ENCODE measurements at regions not wholly inside any gene's neighbourhood (a gene's known extent, or its start where the extent isn't known, plus 50 kb on each side); places are given as distances from the start of the nearest gene placed in this dataset.
A peak's percentile ranks its signal among the peaks of the same experiment; 100 is the strongest.

DNA sequence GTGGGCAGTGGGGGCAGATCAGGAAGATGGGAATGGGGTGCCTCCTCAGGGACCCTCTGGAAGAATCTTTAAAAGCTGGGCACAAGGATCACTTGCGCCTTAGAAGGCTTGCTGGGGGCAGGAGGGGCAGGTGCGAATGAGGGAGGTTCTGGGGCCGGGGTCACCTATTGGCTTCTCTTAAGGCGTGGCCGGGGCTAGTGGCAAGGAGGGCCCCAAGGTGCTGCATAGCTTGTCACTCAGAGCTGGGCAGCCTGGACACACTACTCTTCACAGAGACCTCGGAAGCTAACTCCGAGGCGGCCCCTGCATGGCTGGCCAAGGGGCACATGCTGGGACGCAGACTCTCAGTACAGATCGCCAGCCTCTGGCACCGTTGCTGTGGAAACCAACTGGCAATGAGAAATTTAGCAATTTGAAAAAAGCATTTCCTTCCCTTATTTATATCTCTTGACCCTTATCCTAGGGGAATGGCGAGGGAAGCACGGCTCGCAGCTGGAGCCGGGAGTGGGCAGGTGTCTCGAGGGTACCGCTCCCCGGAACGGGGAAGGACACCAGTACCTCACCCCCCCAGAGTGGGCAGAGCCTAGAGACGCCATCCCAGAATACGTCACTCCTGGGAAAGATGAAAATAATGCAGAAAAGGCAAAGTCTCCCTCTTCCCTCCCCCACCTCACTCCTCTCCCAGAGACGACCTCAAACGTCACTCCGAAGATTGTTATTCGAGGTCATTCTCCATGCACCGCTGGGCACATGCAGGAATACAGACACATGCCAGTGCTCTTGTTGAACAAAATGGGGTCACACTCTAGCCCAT is 188.1 kb downstream of the CTTN start:
- no peaks in the 10 kb centered on the region for H3K9me3 ChIP-seq (ENCODE audit: control insufficient read depth, insufficient read depth, low read length)
- H3K27ac Mint-ChIP-seq = no peak overlapping the region
- no peak overlapping the region for H3K4me3 ChIP-seq (ENCODE audit: low read length)
- H3K36me3 ChIP-seq (ENCODE audit: control insufficient read depth, insufficient read depth, low read length) = no peaks in the 10 kb centered on the region
- H3K4me1 ChIP-seq (ENCODE audit: control insufficient read depth, insufficient read depth, low read length) = peaks cover 16% of the 10 kb centered on the region
- WGBS (ENCODE audit: insufficient coverage) = 90% methylated on average over 26 of the region's 26 CpGs
- peaks cover 12 to 14% of the 10 kb centered on the region in 2 donors for H3K4me1 Mint-ChIP-seq
- H3K4me3 Mint-ChIP-seq = no peak overlapping the region
- no peak overlapping the region for H3K27ac ChIP-seq (ENCODE audit: low read length)
- peaks cover 8% of the 10 kb centered on the region for H3K27me3 ChIP-seq (ENCODE audit: control insufficient read depth, insufficient read depth, low read length)
- peaks cover 15 to 28% of the 10 kb centered on the region in 2 donors for H3K27me3 Mint-ChIP-seq (ENCODE audit: low read depth in 2 of 2)
- TF ChIP-seq, protein P1, sequence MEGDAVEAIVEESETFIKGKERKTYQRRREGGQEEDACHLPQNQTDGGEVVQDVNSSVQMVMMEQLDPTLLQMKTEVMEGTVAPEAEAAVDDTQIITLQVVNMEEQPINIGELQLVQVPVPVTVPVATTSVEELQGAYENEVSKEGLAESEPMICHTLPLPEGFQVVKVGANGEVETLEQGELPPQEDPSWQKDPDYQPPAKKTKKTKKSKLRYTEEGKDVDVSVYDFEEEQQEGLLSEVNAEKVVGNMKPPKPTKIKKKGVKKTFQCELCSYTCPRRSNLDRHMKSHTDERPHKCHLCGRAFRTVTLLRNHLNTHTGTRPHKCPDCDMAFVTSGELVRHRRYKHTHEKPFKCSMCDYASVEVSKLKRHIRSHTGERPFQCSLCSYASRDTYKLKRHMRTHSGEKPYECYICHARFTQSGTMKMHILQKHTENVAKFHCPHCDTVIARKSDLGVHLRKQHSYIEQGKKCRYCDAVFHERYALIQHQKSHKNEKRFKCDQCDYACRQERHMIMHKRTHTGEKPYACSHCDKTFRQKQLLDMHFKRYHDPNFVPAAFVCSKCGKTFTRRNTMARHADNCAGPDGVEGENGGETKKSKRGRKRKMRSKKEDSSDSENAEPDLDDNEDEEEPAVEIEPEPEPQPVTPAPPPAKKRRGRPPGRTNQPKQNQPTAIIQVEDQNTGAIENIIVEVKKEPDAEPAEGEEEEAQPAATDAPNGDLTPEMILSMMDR (IDR thresholded peaks at IDR 0.05) = no peak
- ATAC-seq (no peak), DNase-seq (no peak)
- no peaks in the 10 kb centered on the region for H3K9me3 Mint-ChIP-seq
- intact Hi-C loops (cut with micrococcal nuclease) = no loop called here
- H3K36me3 Mint-ChIP-seq = no peaks in the 10 kb centered on the region

DNA sequence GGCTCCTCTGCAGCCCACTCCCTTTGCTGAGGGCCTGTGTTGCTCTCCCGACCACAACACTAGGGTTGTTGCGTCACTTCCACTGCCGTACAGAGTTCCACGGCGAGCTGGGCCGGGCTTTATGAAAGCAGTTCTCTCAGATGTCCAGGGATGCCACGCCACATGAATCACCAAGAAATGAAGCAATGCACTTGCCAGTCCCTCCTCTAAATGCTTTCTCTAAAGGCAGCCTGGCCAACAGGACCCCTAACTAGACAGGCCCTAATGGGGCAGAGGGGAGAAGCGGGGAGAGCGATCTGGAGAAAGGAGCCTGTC is 188.7 kb downstream of the CTTN start:
- Histone ChIP-seq H3K9me3 (ENCODE audit: control insufficient read depth, insufficient read depth, low read length) (no peaks in the 10 kb centered on the region), H3K4me3 (ENCODE audit: low read length) (no peak overlapping the region), H3K27me3 (ENCODE audit: control insufficient read depth, insufficient read depth, low read length) (peaks cover 8% of the 10 kb centered on the region), H3K36me3 (ENCODE audit: control insufficient read depth, insufficient read depth, low read length) (no peaks in the 10 kb centered on the region), H3K4me1 (ENCODE audit: control insufficient read depth, insufficient read depth, low read length) (peaks cover 16% of the 10 kb centered on the region), H3K27ac (ENCODE audit: low read length) (no peak overlapping the region)
- TF ChIP-seq, protein P1 (IDR thresholded peaks at IDR 0.05) = no peak
- DNase-seq (no peak), ATAC-seq (no peak)
- Mint-ChIP-seq H3K4me3 (no peak overlapping the region), H3K27me3 (ENCODE audit: low read depth in 2 of 2) (peaks cover 15 to 28% of the 10 kb centered on the region in 2 donors), H3K9me3 (no peaks in the 10 kb centered on the region), H3K4me1 (peaks cover 12 to 14% of the 10 kb centered on the region in 2 donors), H3K27ac (no peak overlapping the region), H3K36me3 (no peaks in the 10 kb centered on the region)
- intact Hi-C loops (cut with micrococcal nuclease) = no loop called here
- 75% methylated on average over 9 of the region's 9 CpGs for WGBS (ENCODE audit: insufficient coverage)

DNA sequence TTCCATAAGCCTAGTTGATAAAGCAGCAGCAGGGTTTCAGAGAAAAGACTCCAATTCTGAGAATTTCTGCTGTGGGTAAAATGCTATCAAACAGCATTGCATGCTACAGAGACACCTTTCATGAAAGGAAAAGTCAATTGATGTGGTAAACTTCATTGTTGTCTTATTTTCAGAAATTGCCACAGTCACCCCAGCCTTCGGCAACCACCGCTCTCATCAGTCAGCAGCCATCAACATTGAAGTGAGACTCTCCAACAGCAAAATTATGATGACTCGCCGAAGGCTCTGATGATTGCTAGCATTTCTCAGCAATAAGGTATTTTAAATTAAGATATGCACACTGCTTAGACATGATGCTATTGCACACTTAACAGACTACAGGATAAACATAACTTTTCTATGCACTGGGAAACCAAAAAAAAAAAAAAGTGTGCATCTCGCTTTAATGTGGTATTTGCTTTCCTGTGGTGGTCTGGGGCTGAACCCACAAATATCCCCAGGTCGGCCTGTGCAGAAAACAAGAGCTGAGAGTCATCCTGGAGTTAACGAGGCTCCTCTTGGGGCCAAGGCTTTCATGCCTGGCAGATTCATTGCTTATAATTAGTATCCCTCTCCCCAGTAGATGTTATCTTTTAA is 192.1 kb downstream of the CTTN start:
- H3K27ac Mint-ChIP-seq = no peak overlapping the region
- intact Hi-C loops (cut with micrococcal nuclease) = no loop called here
- no peaks in the 10 kb centered on the region for H3K9me3 ChIP-seq (ENCODE audit: control insufficient read depth, insufficient read depth, low read length)
- peaks cover 16% of the 10 kb centered on the region for H3K4me1 ChIP-seq (ENCODE audit: control insufficient read depth, insufficient read depth, low read length)
- no peaks in the 10 kb centered on the region for H3K9me3 Mint-ChIP-seq
- H3K27me3 Mint-ChIP-seq (ENCODE audit: low read depth in 2 of 2) = peaks cover 15 to 28% of the 10 kb centered on the region in 2 donors
- H3K27me3 ChIP-seq (ENCODE audit: control insufficient read depth, insufficient read depth, low read length) = peaks cover 8% of the 10 kb centered on the region
- H3K36me3 ChIP-seq (ENCODE audit: control insufficient read depth, insufficient read depth, low read length) = no peaks in the 10 kb centered on the region
- H3K4me1 Mint-ChIP-seq = peaks cover 12 to 14% of the 10 kb centered on the region in 2 donors
- H3K4me3 ChIP-seq (ENCODE audit: low read length) = no peak overlapping the region
- H3K4me3 Mint-ChIP-seq = no peak overlapping the region
- DNase-seq = peak in 1 of 2 donors; percentile 14
- 25% methylated on average over 7 of the region's 7 CpGs for WGBS (ENCODE audit: insufficient coverage)
- ATAC-seq = peak in 1 of 3 donors; percentile 36
- TF ChIP-seq, protein P1 (IDR thresholded peaks at IDR 0.05) = no peak
- H3K27ac ChIP-seq (ENCODE audit: low read length) = no peak overlapping the region
- no peaks in the 10 kb centered on the region for H3K36me3 Mint-ChIP-seq
